PC-9 (cell line): ENCODE measurements at regions not wholly inside any gene's neighbourhood (a gene's known extent, or its start where the extent isn't known, plus 50 kb on each side); places are given as distances from the start of the nearest gene placed in this dataset.

Experiments used
- CTCF ChIP-seq: fragments of 200-600 bp; sonication (generic); conservative IDR thresholded peaks from 2 replicates; pipeline ENCODE4 v1.6.1; 2017; ENCODE audit warnings: mixed run types, antibody characterized with exemption, mild to moderate bottlenecking, moderate library complexity
- EZH2 ChIP-seq: fragments of 200-600 bp; sonication (generic); IDR thresholded peaks from 2 replicates; pipeline ENCODE4 v1.8.0; 2017; ENCODE audit warnings: antibody characterized with exemption, low read depth

GRCh38 chr15:29514926-29515325 is 245.3 kb upstream of the NSMCE3 start:
- no peak for TF ChIP-seq CTCF
- TF ChIP-seq EZH2: no peak
